Stomach (tissue), 4 donors: ENCODE measurements at regions not wholly inside any gene's neighbourhood (a gene's known extent, or its start where the extent isn't known, plus 50 kb on each side); places are given as distances from the start of the nearest gene placed in this dataset.

ENCODE experiments used
- POLR2A ChIP-seq, 4 donors: fragments of 450-650 bp; IDR thresholded peaks; one replicate each; pipeline ENCODE4 v1.6.1; 2016; ENCODE audit warnings: antibody characterized with exemption in 4 of 4, control low read depth in 2 of 4, mild to moderate bottlenecking in 1 of 4, moderate library complexity in 1 of 4
- TF ChIP-seq, protein P1 (sequence below), 7 experiments: fragments of 450-650 bp in 4 of 7; fragments of 200-600 bp in 3 of 7; sonication (generic) in 3 of 7; IDR thresholded peaks; one replicate each; pipeline ENCODE4 v1.5.1; 2016 to 2019; ENCODE audit warnings: antibody characterized with exemption in 7 of 7, control low read depth in 2 of 7, mild to moderate bottlenecking in 1 of 7

GRCh38 chr21:17370916-17371315, 141.9 kb upstream of the CXADR start:
- TF ChIP-seq, protein P1, sequence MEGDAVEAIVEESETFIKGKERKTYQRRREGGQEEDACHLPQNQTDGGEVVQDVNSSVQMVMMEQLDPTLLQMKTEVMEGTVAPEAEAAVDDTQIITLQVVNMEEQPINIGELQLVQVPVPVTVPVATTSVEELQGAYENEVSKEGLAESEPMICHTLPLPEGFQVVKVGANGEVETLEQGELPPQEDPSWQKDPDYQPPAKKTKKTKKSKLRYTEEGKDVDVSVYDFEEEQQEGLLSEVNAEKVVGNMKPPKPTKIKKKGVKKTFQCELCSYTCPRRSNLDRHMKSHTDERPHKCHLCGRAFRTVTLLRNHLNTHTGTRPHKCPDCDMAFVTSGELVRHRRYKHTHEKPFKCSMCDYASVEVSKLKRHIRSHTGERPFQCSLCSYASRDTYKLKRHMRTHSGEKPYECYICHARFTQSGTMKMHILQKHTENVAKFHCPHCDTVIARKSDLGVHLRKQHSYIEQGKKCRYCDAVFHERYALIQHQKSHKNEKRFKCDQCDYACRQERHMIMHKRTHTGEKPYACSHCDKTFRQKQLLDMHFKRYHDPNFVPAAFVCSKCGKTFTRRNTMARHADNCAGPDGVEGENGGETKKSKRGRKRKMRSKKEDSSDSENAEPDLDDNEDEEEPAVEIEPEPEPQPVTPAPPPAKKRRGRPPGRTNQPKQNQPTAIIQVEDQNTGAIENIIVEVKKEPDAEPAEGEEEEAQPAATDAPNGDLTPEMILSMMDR (IDR thresholded peaks at IDR 0.05) = no peak
- TF ChIP-seq POLR2A (IDR thresholded peaks at IDR 0.05) = no peak
